ENCODE measurements at regions not wholly inside any gene's neighbourhood (a gene's known extent, or its start where the extent isn't known, plus 50 kb on each side); places are given as distances from the start of the nearest gene placed in this dataset.
"Not testable (repeated sequence)": the region's sequence is repeated elsewhere in the genome, so short reads cannot be mapped to it uniquely, and the experiment has no call there.

GRCh38 chr2:16726577-16726976 is 60.9 kb upstream of the CYRIA start:
- DNase-seq (ENCODE audit: low read depth): no peak
- in situ Hi-C loops (cut with HindIII; ENCODE audit: low sequenced_read_pairs): no loop called here
- no peak for TF ChIP-seq CTCF (IDR thresholded peaks at IDR 0.05; ENCODE audit: low read depth, low read length, missing control alignments)
- H3K4me3 ChIP-seq (ENCODE audit: low read depth, low read length): no peak overlapping the region

DNA sequence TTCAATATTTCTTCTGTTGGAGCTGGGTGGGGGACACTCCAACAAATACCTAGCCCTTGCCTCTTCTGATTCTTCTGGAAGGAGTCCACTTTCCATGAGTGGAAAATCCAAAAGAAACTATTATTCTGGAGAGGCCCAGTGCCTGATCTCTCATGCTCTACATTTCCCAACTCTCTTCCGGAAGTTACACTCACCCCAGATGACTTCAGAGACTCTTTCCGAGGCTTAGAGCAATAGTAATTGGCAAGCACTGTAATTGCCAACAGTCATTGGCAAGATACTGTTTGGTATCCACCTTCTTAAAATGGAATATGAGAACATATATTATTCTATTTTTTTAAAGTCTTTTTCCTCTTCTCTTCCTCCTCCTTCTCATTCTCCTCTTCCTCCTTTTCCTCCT is 60.5 kb upstream of the CYRIA start:
- no peak for DNase-seq (ENCODE audit: low read depth)

DNA sequence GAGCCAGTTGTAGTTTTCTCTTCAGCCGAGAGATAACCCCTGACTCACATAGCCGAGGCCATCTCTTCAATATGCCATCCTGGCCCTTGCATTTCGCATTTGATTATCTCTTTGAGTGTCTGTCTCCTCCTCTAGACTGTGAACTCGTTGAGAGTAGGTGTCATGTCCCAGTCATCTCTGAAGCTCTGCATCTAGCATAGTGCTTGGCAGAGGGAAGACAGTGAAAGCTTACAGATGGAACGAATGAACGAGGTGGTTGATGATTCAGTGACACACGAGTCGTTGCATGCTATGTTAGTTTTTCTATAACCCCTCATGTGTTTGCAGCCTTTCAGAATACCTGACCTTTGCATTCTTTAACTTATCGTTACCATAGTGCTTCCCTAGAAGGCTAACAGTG is 59.9 kb upstream of the CYRIA start:
- TF ChIP-seq CTCF (IDR thresholded peaks at IDR 0.05; ENCODE audit: low read depth, low read length, missing control alignments): no peak

More for the DNA sequence above, 60.5 kb upstream of the CYRIA start:
- no peak overlapping the region for H3K4me3 ChIP-seq (ENCODE audit: low read depth, low read length)
- TF ChIP-seq CTCF (IDR thresholded peaks at IDR 0.05; ENCODE audit: low read depth, low read length, missing control alignments): no peak
- in situ Hi-C loops (cut with HindIII; ENCODE audit: low sequenced_read_pairs): no loop called here

GRCh38 chr2:16722677-16723076 is 57.0 kb upstream of the CYRIA start:
- in situ Hi-C loops (cut with HindIII; ENCODE audit: low sequenced_read_pairs): no loop called here
- no peak for TF ChIP-seq CTCF (IDR thresholded peaks at IDR 0.05; ENCODE audit: low read depth, low read length, missing control alignments)
- DNase-seq (ENCODE audit: low read depth): no peak
- no peak overlapping the region for H3K4me3 ChIP-seq (ENCODE audit: low read depth, low read length)

More for the DNA sequence above, 59.9 kb upstream of the CYRIA start:
- no peak overlapping the region for H3K4me3 ChIP-seq (ENCODE audit: low read depth, low read length)
- DNase-seq (ENCODE audit: low read depth): no peak
- in situ Hi-C loops (cut with HindIII; ENCODE audit: low sequenced_read_pairs): no loop called here

GRCh38 chr2:16722126-16722525 is 56.5 kb upstream of the CYRIA start:
- no peak overlapping the region for H3K4me3 ChIP-seq (ENCODE audit: low read depth, low read length)
- TF ChIP-seq CTCF (IDR thresholded peaks at IDR 0.05; ENCODE audit: low read depth, low read length, missing control alignments): no peak
- in situ Hi-C loops (cut with HindIII; ENCODE audit: low sequenced_read_pairs): no loop called here
- DNase-seq (ENCODE audit: low read depth): no peak

GRCh38 chr2:16721529-16721928 is 55.9 kb upstream of the CYRIA start:
- DNase-seq (ENCODE audit: low read depth); H3K4me3 ChIP-seq (ENCODE audit: low read depth, low read length); in situ Hi-C loops (cut with HindIII; ENCODE audit: low sequenced_read_pairs): not testable (repeated sequence)

- in situ Hi-C loops (cut with HindIII; ENCODE audit: low sequenced_read_pairs); DNase-seq (ENCODE audit: low read depth); H3K4me3 ChIP-seq (ENCODE audit: low read depth, low read length): not testable (repeated sequence)
These were observed 55.1 kb upstream of the CYRIA start for GRCh38 chr2:16720737-16721136.

- no peak for TF ChIP-seq CTCF (IDR thresholded peaks at IDR 0.05; ENCODE audit: low read depth, low read length, missing control alignments)
- in situ Hi-C loops (cut with HindIII; ENCODE audit: low sequenced_read_pairs): no loop called here
- H3K4me3 ChIP-seq (ENCODE audit: low read depth, low read length): no peak overlapping the region
- no peak for DNase-seq (ENCODE audit: low read depth)
These were observed 53.8 kb upstream of the CYRIA start for GRCh38 chr2:16719485-16719808.
